Fibroblast of lung (primary cell): ENCODE measurements at regions not wholly inside any gene's neighbourhood (a gene's known extent, or its start where the extent isn't known, plus 50 kb on each side); places are given as distances from the start of the nearest gene placed in this dataset.
"Not testable (repeated sequence)": the region's sequence is repeated elsewhere in the genome, so short reads cannot be mapped to it uniquely, and the experiment has no call there.

Experiments used
- EZH2 ChIP-seq: IDR thresholded peaks from 2 replicates; pipeline ENCODE4 v1.5.1; 2012; ENCODE audit warnings: low read length, control low read depth, mild to moderate bottlenecking; ENCODE audit errors: missing control alignments
- TF ChIP-seq, protein P1 (sequence below), 2 donors: IDR thresholded peaks in 1 of 2; conservative IDR thresholded peaks in 1 of 2; 1 replicate in 1 of 2; 2 replicates in 1 of 2; pipeline ENCODE4 v1.5.1; 2011 to 2012; ENCODE audit warnings: low read length in 2 of 2, control low read depth in 1 of 2, inconsistent platforms in 1 of 2, low read depth in 1 of 2, mild to moderate bottlenecking in 1 of 2

DNA sequence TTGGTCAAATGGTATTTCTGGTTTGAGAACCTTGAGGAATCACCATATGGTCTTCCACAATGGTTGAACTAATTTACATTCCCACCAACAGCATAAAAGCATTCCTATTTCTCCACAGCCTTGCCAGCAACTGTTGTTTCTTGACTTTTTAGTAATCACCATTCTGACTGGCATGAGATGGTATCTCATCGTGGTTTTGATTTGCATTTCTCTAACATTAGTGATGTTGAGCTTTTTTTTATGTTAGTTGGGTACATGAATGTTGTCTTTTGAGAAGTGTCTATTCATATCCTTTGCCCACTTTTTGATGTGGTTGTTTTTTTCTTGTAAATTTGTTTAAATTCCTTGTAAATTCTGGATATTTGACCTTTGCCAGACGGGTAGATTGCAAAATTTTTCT lies 679.7 kb downstream of the METTL15 start:
- TF ChIP-seq, protein P1, sequence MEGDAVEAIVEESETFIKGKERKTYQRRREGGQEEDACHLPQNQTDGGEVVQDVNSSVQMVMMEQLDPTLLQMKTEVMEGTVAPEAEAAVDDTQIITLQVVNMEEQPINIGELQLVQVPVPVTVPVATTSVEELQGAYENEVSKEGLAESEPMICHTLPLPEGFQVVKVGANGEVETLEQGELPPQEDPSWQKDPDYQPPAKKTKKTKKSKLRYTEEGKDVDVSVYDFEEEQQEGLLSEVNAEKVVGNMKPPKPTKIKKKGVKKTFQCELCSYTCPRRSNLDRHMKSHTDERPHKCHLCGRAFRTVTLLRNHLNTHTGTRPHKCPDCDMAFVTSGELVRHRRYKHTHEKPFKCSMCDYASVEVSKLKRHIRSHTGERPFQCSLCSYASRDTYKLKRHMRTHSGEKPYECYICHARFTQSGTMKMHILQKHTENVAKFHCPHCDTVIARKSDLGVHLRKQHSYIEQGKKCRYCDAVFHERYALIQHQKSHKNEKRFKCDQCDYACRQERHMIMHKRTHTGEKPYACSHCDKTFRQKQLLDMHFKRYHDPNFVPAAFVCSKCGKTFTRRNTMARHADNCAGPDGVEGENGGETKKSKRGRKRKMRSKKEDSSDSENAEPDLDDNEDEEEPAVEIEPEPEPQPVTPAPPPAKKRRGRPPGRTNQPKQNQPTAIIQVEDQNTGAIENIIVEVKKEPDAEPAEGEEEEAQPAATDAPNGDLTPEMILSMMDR (conservative IDR thresholded peaks at IDR 0.05 in 1 of 2, IDR thresholded peaks at IDR 0.05 in 1 of 2; ENCODE audit: low read depth in 1 of 2, low read length in 2 of 2), result not testable (repeated sequence)
- not testable (repeated sequence) for TF ChIP-seq EZH2
